ENCODE measurements at regions not wholly inside any gene's neighbourhood (a gene's known extent, or its start where the extent isn't known, plus 50 kb on each side); places are given as distances from the start of the nearest gene placed in this dataset.

DNA sequence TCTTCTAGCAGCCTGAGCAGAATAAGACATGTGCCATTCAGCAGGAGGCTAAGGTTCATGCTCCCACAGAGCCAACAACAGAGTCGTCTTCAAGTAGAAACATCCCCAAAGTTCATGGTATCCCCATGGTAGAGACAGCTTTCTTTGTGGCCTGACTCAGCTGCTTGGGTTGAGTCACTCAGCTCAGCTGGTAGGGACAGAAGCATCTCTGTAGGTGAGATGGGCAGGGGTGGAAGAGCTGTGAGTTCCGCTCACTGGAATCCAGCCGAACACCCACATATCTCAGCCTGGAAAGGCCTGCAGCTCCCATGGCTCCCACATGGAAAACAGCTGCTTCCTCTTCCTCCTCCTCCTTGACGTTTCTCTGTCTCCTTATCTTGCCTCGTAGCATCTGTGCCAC lies 792.7 kb downstream of the RNF144A start:
- no peak for DNase-seq (ENCODE audit: low spot score)
- Histone ChIP-seq H3K4me3 (ENCODE audit: low read depth in 1 of 3, low read length in 3 of 3) (no peak overlapping the region), H3K9me3 (ENCODE audit: control insufficient read depth in 4 of 4, low read length in 3 of 4) (peaks cover 0 to 3% (median 1%) of the 10 kb centered on the region in 4 donors), H3K27ac (ENCODE audit: low read depth in 1 of 2, low read length in 2 of 2) (no peak overlapping the region), H3K36me3 (ENCODE audit: control insufficient read depth in 4 of 4, insufficient read depth in 3 of 4, low read depth in 1 of 4, low read length in 3 of 4) (no peaks in the 10 kb centered on the region), H3K9ac (ENCODE audit: low read depth in 1 of 2, low read length in 2 of 2) (no peak overlapping the region), H3K27me3 (ENCODE audit: control insufficient read depth in 4 of 4, insufficient read depth in 4 of 4, low read length in 3 of 4) (no peaks in the 10 kb centered on the region), H3K4me1 (ENCODE audit: control insufficient read depth in 4 of 4, insufficient read depth in 4 of 4, low read length in 3 of 4) (no peaks in the 10 kb centered on the region)
- 68% methylated on average over 5 of the region's 5 CpGs for WGBS
- no peak for TF ChIP-seq HNF4A (conservative IDR thresholded peaks at IDR 0.05)

DNA sequence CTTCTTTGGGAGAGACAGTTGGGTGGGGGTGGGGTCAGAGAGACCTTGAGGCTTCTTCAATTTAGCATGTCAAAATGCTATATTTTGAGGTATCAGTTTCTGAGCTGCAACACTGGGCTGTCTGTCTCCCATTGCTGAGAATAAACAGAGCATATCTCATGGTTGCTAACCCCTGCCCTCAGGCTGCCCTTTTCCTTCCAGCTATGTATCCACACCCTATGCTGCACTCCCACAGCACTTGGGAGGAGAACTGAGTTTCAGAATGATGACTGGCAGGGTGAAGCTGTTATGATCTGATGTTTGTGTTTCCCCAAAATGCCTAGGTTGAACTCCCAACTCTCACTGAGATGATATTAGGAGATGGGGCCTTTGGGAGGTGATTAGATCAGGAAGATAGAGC lies 794.0 kb downstream of the RNF144A start:
- no peaks in the 10 kb centered on the region for H3K27me3 ChIP-seq (ENCODE audit: control insufficient read depth in 4 of 4, insufficient read depth in 4 of 4, low read length in 3 of 4)
- H3K4me3 ChIP-seq (ENCODE audit: low read depth in 1 of 3, low read length in 3 of 3) = no peak overlapping the region
- H3K27ac ChIP-seq (ENCODE audit: low read depth in 1 of 2, low read length in 2 of 2) = no peak overlapping the region
- no peaks in the 10 kb centered on the region for H3K36me3 ChIP-seq (ENCODE audit: control insufficient read depth in 4 of 4, insufficient read depth in 3 of 4, low read depth in 1 of 4, low read length in 3 of 4)
- H3K9ac ChIP-seq (ENCODE audit: low read depth in 1 of 2, low read length in 2 of 2) = no peak overlapping the region
- H3K4me1 ChIP-seq (ENCODE audit: control insufficient read depth in 4 of 4, insufficient read depth in 4 of 4, low read length in 3 of 4) = no peaks in the 10 kb centered on the region
- no peak for DNase-seq (ENCODE audit: low spot score)
- peaks cover 0 to 3% (median 1%) of the 10 kb centered on the region in 4 donors for H3K9me3 ChIP-seq (ENCODE audit: control insufficient read depth in 4 of 4, low read length in 3 of 4)
- no peak for TF ChIP-seq RAD21 (IDR thresholded peaks at IDR 0.05)
- TF ChIP-seq, protein P1, sequence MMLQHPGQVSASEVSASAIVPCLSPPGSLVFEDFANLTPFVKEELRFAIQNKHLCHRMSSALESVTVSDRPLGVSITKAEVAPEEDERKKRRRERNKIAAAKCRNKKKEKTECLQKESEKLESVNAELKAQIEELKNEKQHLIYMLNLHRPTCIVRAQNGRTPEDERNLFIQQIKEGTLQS (IDR thresholded peaks at IDR 0.05) = no peak
- TF ChIP-seq, protein P2, sequence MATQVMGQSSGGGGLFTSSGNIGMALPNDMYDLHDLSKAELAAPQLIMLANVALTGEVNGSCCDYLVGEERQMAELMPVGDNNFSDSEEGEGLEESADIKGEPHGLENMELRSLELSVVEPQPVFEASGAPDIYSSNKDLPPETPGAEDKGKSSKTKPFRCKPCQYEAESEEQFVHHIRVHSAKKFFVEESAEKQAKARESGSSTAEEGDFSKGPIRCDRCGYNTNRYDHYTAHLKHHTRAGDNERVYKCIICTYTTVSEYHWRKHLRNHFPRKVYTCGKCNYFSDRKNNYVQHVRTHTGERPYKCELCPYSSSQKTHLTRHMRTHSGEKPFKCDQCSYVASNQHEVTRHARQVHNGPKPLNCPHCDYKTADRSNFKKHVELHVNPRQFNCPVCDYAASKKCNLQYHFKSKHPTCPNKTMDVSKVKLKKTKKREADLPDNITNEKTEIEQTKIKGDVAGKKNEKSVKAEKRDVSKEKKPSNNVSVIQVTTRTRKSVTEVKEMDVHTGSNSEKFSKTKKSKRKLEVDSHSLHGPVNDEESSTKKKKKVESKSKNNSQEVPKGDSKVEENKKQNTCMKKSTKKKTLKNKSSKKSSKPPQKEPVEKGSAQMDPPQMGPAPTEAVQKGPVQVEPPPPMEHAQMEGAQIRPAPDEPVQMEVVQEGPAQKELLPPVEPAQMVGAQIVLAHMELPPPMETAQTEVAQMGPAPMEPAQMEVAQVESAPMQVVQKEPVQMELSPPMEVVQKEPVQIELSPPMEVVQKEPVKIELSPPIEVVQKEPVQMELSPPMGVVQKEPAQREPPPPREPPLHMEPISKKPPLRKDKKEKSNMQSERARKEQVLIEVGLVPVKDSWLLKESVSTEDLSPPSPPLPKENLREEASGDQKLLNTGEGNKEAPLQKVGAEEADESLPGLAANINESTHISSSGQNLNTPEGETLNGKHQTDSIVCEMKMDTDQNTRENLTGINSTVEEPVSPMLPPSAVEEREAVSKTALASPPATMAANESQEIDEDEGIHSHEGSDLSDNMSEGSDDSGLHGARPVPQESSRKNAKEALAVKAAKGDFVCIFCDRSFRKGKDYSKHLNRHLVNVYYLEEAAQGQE (IDR thresholded peaks at IDR 0.05) = no peak

DNA sequence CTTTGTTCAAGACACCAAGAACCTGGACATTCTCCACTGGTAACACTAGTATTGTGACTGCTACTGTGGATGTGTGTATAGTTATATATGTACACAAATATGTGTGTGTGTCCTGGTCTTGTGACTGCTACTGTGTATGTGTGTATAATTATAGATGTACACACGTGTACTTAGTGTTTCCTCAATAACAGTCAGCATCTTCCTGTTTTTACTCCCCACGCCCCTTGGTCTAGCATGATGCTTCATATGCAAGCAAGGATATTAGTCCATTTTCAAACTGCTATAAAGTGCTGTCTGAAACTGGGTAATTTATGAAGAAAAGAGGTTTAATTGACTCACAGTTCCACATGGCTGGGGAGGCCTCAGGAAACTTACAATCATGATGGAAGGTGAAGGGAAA lies 802.7 kb downstream of the RNF144A start:
- H3K9ac ChIP-seq (ENCODE audit: low read depth in 1 of 2, low read length in 2 of 2) = no peak overlapping the region
- no peak overlapping the region for H3K4me3 ChIP-seq (ENCODE audit: low read depth in 1 of 3, low read length in 3 of 3)
- H3K36me3 ChIP-seq (ENCODE audit: control insufficient read depth in 4 of 4, insufficient read depth in 3 of 4, low read depth in 1 of 4, low read length in 3 of 4) = no peaks in the 10 kb centered on the region
- H3K27ac ChIP-seq (ENCODE audit: low read depth in 1 of 2, low read length in 2 of 2) = no peak overlapping the region
- H3K4me1 ChIP-seq (ENCODE audit: control insufficient read depth in 4 of 4, insufficient read depth in 4 of 4, low read length in 3 of 4) = no peaks in the 10 kb centered on the region
- TF ChIP-seq, protein P3, sequence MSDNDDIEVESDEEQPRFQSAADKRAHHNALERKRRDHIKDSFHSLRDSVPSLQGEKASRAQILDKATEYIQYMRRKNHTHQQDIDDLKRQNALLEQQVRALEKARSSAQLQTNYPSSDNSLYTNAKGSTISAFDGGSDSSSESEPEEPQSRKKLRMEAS (IDR thresholded peaks at IDR 0.05) = no peak
- no peak for TF ChIP-seq GABPA (IDR thresholded peaks at IDR 0.05 in 1 of 2, conservative IDR thresholded peaks at IDR 0.05 in 1 of 2)
- no peak for TF ChIP-seq FOXA2 (IDR thresholded peaks at IDR 0.05)
- TF ChIP-seq, protein P4, sequence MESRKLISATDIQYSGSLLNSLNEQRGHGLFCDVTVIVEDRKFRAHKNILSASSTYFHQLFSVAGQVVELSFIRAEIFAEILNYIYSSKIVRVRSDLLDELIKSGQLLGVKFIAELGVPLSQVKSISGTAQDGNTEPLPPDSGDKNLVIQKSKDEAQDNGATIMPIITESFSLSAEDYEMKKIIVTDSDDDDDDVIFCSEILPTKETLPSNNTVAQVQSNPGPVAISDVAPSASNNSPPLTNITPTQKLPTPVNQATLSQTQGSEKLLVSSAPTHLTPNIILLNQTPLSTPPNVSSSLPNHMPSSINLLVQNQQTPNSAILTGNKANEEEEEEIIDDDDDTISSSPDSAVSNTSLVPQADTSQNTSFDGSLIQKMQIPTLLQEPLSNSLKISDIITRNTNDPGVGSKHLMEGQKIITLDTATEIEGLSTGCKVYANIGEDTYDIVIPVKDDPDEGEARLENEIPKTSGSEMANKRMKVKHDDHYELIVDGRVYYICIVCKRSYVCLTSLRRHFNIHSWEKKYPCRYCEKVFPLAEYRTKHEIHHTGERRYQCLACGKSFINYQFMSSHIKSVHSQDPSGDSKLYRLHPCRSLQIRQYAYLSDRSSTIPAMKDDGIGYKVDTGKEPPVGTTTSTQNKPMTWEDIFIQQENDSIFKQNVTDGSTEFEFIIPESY (IDR thresholded peaks at IDR 0.05) = no peak
- TF ChIP-seq NR2F2 (IDR thresholded peaks at IDR 0.05) = no peak
- TF ChIP-seq RAD21 (IDR thresholded peaks at IDR 0.05) = no peak
- TF ChIP-seq, protein P5, sequence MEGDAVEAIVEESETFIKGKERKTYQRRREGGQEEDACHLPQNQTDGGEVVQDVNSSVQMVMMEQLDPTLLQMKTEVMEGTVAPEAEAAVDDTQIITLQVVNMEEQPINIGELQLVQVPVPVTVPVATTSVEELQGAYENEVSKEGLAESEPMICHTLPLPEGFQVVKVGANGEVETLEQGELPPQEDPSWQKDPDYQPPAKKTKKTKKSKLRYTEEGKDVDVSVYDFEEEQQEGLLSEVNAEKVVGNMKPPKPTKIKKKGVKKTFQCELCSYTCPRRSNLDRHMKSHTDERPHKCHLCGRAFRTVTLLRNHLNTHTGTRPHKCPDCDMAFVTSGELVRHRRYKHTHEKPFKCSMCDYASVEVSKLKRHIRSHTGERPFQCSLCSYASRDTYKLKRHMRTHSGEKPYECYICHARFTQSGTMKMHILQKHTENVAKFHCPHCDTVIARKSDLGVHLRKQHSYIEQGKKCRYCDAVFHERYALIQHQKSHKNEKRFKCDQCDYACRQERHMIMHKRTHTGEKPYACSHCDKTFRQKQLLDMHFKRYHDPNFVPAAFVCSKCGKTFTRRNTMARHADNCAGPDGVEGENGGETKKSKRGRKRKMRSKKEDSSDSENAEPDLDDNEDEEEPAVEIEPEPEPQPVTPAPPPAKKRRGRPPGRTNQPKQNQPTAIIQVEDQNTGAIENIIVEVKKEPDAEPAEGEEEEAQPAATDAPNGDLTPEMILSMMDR (IDR thresholded peaks at IDR 0.05; ENCODE audit: low read depth, low read length, missing input control) = no peak
- no peak for TF ChIP-seq JUND (IDR thresholded peaks at IDR 0.05)
- no peak for TF ChIP-seq TAF1 (conservative IDR thresholded peaks at IDR 0.05)
- TF ChIP-seq HNF4G (IDR thresholded peaks at IDR 0.05) = no peak
- no peak for TF ChIP-seq YY1 (IDR thresholded peaks at IDR 0.05)
- TF ChIP-seq, protein P1 (IDR thresholded peaks at IDR 0.05) = no peak
- no peaks in the 10 kb centered on the region for H3K9me3 ChIP-seq (ENCODE audit: control insufficient read depth in 4 of 4, low read length in 3 of 4)
- no peak for DNase-seq (ENCODE audit: low spot score)
- no peaks in the 10 kb centered on the region for H3K27me3 ChIP-seq (ENCODE audit: control insufficient read depth in 4 of 4, insufficient read depth in 4 of 4, low read length in 3 of 4)
- WGBS = 81% methylated on average over 2 of the region's 2 CpGs
